HG02884 (cell line): ENCODE measurements at regions not wholly inside any gene's neighbourhood (a gene's known extent, or its start where the extent isn't known, plus 50 kb on each side); places are given as distances from the start of the nearest gene placed in this dataset.

ENCODE experiments used
- ATAC-seq: cut with Tn5 transposase; IDR thresholded peaks from one replicate; pipeline ENCODE4 v1.9.1; 2021; ENCODE audit warnings: mild to moderate bottlenecking, moderate library complexity; ENCODE audit not compliant: unreplicated experiment

DNA sequence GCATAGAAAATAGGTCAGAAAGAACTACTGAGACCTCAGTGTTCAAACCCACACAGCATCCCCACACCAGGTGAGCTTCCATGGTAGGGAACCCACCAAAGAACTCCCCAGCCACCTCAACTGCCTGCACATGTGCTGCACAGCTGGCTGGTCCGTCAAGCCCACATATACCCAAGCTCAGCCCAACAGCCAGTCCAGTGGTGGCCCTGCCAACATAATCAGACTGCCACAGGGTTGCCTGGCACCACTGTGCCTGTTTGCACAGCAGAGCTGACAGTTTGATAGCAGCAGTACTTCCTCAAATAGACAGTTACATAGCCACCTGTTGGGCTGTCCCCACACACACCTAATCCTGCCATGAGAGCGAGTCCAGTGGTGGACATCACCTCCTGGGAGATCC lies 283.3 kb upstream of the PRMT6 start:
- ATAC-seq, result no peak

DNA sequence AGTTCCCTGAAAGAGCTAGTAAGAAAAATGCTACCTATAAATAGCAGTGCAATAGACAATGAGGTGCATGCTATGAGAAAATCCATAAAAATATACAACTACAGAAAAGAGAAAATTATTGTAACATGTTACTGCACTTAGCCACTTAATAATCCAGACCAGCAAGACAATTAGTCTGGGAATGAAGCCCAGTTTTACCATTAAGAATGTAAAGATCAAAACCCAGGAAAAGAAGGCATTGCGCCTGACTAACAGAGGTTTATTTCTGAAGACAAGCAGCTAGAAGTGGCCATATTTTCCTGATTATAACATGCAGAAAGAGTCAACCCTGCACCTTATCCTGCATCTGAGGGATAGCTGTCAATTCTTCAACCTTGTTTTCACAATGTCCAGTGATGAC lies 276.4 kb upstream of the PRMT6 start:
- no peak for ATAC-seq

DNA sequence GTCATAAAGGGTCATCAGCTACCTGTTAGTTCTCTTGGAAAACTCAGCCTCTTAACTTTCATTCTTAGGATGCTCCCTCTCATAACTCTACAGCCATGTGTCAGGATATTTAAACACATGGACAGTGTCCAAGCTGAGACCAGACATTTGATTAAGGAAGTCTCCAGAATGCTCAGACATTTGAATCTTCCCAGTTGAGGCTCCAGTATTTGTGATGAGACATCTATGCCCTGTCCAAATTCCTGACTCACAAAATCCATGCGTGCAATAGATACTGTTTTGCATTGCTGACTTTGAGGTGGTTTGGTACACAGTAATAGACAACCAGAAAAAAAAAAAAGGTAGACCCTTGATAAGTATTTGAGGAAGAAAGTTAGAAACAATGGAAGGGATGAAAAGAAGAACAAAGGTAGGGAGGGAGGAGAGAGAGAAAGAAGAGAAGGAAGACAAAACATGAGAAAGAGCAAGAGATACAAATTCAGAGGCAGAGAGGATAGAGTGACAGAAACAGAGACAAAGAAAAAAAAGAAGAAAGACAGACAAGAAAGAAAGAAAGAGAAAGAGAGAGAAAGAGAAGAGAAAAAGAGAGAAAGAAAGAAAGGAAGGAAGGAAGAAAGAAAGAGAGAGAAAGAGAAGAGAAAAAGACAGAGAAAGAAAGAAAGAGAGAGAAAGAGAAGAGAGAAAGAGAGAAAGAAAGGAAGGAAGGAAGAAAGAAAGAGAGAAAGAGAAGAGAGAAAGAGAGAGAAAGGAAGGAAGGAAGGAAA lies 275.5 kb upstream of the PRMT6 start:
- no peak for ATAC-seq

DNA sequence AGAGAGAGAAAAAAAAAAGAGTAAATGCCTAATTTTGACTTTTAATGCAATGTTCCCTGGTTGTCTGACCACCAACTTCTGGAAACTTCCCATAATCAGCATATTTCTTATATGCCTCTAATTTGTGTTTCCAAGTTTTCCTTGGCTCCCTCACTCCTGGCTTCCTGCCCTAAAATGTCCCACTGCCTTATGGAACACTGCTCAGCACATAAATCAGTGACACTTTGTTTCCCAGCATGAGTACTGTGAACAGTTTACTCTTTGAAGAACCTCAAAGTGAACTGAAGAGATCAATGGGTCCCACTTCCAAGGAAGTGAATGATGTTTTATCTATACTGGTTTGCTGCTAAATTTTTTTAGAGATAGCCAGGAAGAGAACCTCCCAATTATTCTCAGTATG lies 271.3 kb upstream of the PRMT6 start:
- ATAC-seq, result no peak

GRCh38 chr1:106787520-106787919 lies 269.0 kb upstream of the PRMT6 start:
- no peak for ATAC-seq

GRCh38 chr1:106789686-106790085 lies 266.8 kb upstream of the PRMT6 start:
- no peak for ATAC-seq

GRCh38 chr1:106791041-106791440 lies 265.4 kb upstream of the PRMT6 start:
- ATAC-seq, result no peak

- ATAC-seq, result no peak
Measured at GRCh38 chr1:106793651-106794050, 262.8 kb upstream of the PRMT6 start.

- ATAC-seq, result no peak
Measured at GRCh38 chr1:106798991-106799390, 257.5 kb upstream of the PRMT6 start.

- no peak for ATAC-seq
Measured at GRCh38 chr1:106802181-106802580, 254.3 kb upstream of the PRMT6 start.

DNA sequence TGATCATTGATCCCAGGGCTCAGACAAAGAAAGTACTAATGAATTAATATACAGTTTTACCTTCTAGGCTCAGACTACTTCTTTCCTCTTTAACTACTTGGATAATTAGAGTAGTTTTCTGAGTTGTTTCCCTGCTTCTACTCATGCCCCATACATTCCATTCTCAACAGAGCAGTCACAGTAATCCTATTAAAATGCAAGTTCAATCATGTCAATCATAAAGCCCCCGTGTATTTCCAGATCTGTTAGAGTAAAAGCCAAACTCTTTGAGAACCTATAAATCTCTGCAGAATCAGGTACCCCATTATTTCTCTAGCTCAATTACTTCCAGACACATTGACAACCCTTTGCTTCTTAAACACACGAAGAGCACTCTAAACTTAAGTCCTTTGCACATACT lies 242.1 kb upstream of the PRMT6 start:
- ATAC-seq, result no peak

DNA sequence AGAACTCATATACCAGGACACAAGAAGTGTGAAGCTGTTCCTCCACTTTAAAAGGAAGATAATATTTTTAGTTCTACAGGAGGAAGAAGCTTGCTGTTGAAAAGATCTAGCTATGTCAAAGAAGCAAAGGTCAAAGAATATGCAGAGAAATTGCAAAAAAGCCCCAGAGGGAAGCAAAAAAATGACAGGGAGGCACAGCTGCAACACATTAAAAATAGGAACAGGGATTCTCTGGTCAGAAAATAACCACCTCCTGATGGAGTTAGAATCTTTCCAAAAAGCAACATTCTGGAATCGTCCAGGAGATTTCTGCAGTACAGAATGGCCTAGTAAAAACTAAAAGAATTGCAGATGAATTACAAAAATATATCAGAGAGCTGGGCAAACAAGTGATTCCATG lies 238.9 kb upstream of the PRMT6 start:
- ATAC-seq, result no peak

- no peak for ATAC-seq
Measured at GRCh38 chr1:106831511-106831910, 225.0 kb upstream of the PRMT6 start.

- peak; percentile 92 for ATAC-seq
Measured at GRCh38 chr1:106836708-106837107, 219.8 kb upstream of the PRMT6 start.

DNA sequence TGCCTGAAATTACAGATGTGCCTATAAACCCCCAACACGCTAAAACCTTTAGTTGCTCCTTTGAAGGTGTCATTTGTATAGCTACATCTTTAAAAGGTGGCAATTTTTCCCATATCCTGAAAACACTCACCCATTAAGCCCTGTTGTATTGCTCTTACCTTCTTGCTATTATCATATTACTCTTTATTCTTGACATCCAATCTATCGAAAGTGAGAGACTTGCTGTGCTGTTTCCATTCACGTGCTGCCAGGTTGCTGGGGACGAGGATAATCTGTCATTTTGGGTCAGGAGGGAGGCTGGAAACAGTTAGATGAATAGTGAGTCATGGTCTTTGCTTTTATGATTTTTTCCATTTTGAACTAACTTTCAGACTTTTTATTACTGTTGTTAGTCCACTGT lies 213.0 kb upstream of the PRMT6 start:
- ATAC-seq, result no peak

- peak; percentile 67 for ATAC-seq
Measured at GRCh38 chr1:106846656-106847055, 209.8 kb upstream of the PRMT6 start.

DNA sequence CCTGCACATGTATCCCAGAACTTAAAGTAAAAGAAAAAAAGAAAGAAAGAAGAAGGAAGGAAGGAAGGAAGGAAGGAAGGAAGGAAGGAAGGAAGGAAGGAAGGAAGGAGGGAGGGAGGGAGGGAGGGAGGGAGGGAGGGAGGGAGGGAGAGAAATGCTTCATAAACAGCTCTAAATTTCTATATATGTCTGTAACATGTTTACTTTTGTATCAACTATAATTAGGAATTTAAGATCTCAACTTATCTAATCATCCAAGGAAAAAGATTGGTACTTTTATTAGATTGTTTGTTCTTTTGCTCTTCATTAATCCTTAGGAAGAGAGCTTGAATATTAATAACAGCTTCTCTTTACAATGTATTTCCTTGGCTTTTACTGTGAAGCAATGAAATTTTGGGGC lies 195.4 kb upstream of the PRMT6 start:
- no peak for ATAC-seq

- ATAC-seq, result no peak
Measured at GRCh38 chr1:106868828-106869227, 187.6 kb upstream of the PRMT6 start.

DNA sequence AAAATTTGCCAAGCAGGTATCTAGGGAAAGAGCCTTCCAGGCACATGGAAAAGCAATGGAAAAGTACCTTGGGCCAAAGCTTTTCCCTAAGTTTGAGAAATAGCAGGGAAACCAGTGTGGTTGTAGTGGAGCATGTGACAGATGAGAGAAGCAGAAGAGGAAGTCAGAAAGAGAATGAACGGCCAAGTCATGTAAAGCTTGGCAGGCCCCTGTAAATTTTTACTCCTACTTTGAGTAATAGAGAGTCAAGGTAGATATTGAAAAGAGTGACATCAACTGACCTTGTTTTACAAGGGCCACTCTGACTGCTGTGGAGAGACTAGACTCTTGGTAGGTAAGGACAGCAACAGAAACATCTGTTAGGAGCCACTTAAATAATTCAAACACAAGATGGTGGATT lies 180.9 kb upstream of the PRMT6 start:
- peak; percentile 75 for ATAC-seq

- ATAC-seq, result peak; percentile 76
Measured at GRCh38 chr1:106876384-106876783, 180.1 kb upstream of the PRMT6 start.

GRCh38 chr1:106879538-106879937 lies 176.9 kb upstream of the PRMT6 start:
- no peak for ATAC-seq

- no peak for ATAC-seq
Measured at GRCh38 chr1:106880226-106880625, 176.2 kb upstream of the PRMT6 start.

- ATAC-seq, result no peak
Measured at GRCh38 chr1:106883208-106883607, 173.3 kb upstream of the PRMT6 start.
